HCT116 (cell line): ENCODE measurements at regions not wholly inside any gene's neighbourhood (a gene's known extent, or its start where the extent isn't known, plus 50 kb on each side); places are given as distances from the start of the nearest gene placed in this dataset.

Experiments
- EZH2 ChIP-seq: fragments of 200-600 bp; sonication (generic); IDR thresholded peaks from 2 replicates; pipeline ENCODE4 v1.6.1; 2017; ENCODE audit warnings: antibody characterized with exemption, mixed run types
- EZH2phosphoT487 ChIP-seq: fragments of 200-600 bp; IDR thresholded peaks from 2 replicates; pipeline ENCODE4 v1.6.1; 2018; ENCODE audit warnings: antibody characterized with exemption, borderline replicate concordance
- FOSL1 ChIP-seq: IDR thresholded peaks from 2 replicates; pipeline ENCODE4 v1.6.1; 2012; ENCODE audit warnings: low read depth
- POLR2A ChIP-seq: IDR thresholded peaks from 2 replicates; pipeline ENCODE4 v1.7.0; 2011; ENCODE audit warnings: borderline replicate concordance; ENCODE audit not compliant: insufficient read depth, insufficient read length; ENCODE audit errors: extremely low read depth
- POLR2AphosphoS5 ChIP-seq: IDR thresholded peaks from 2 replicates; pipeline ENCODE4 v1.6.1; 2011; ENCODE audit warnings: mild to moderate bottlenecking, low read depth, low read length, moderate library complexity
- RAD21 ChIP-seq: IDR thresholded peaks from 2 replicates; pipeline ENCODE4 v1.6.1; 2012; ENCODE audit warnings: low read depth, mild to moderate bottlenecking
- YY1 ChIP-seq: IDR thresholded peaks from 2 replicates; pipeline ENCODE4 v1.6.1; 2011; ENCODE audit warnings: low read length, low read depth, moderate library complexity, mild to moderate bottlenecking; ENCODE audit not compliant: insufficient replicate concordance; ENCODE audit errors: extremely low read depth
- TF ChIP-seq, protein P1 (sequence below), 3 experiments: fragments of 200-600 bp in 1 of 3; sonication (generic) in 1 of 3; IDR thresholded peaks in 2 of 3; conservative IDR thresholded peaks in 1 of 3; 2 replicates each; pipeline ENCODE4 v1.5.1; 2012 to 2017; ENCODE audit warnings: low read depth in 2 of 3, low read length in 2 of 3, antibody characterized with exemption in 1 of 3, borderline replicate concordance in 1 of 3, control low read depth in 1 of 3, mild to moderate bottlenecking in 1 of 3, mixed read lengths in 1 of 3, mixed run types in 1 of 3, moderate library complexity in 1 of 3; ENCODE audit not compliant: insufficient read depth in 1 of 3
- TF ChIP-seq, protein P2 (sequence below): IDR thresholded peaks from 2 replicates; pipeline ENCODE4 v1.6.1; 2011; ENCODE audit warnings: mild to moderate bottlenecking, low read length, moderate library complexity; ENCODE audit not compliant: insufficient replicate concordance; ENCODE audit errors: extremely low read depth

DNA sequence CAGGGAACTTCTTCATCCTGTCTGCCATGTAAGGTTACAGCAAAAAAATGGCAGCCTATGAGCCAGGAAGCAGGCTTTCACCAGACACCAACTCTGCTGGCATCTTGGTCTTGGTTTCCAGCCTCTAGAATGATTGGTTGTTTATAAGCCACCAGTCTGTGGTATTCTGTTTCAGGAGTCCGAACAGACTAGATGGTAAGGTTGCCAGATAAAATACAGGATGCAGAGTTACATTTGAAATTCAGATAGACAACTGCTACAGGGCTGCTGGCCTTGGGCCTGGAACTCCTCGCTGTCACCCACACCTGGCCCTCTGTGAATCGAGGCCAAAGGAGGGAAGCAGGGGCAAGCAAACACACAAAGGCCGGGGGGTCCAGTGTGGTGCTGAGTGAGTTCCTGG, 478.8 kb upstream of the CCL2 start:
- TF ChIP-seq, protein P1, sequence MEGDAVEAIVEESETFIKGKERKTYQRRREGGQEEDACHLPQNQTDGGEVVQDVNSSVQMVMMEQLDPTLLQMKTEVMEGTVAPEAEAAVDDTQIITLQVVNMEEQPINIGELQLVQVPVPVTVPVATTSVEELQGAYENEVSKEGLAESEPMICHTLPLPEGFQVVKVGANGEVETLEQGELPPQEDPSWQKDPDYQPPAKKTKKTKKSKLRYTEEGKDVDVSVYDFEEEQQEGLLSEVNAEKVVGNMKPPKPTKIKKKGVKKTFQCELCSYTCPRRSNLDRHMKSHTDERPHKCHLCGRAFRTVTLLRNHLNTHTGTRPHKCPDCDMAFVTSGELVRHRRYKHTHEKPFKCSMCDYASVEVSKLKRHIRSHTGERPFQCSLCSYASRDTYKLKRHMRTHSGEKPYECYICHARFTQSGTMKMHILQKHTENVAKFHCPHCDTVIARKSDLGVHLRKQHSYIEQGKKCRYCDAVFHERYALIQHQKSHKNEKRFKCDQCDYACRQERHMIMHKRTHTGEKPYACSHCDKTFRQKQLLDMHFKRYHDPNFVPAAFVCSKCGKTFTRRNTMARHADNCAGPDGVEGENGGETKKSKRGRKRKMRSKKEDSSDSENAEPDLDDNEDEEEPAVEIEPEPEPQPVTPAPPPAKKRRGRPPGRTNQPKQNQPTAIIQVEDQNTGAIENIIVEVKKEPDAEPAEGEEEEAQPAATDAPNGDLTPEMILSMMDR (IDR thresholded peaks at IDR 0.05 in 2 of 3, conservative IDR thresholded peaks at IDR 0.05 in 1 of 3; ENCODE audit: borderline replicate concordance in 1 of 3, insufficient read depth in 1 of 3, low read depth in 2 of 3, low read length in 2 of 3) = no peak
- TF ChIP-seq YY1 = no peak
- TF ChIP-seq FOSL1 = no peak
- TF ChIP-seq POLR2A = no peak
- TF ChIP-seq EZH2 = no peak
- TF ChIP-seq RAD21 = no peak
- no peak for TF ChIP-seq POLR2AphosphoS5
- TF ChIP-seq, protein P2, sequence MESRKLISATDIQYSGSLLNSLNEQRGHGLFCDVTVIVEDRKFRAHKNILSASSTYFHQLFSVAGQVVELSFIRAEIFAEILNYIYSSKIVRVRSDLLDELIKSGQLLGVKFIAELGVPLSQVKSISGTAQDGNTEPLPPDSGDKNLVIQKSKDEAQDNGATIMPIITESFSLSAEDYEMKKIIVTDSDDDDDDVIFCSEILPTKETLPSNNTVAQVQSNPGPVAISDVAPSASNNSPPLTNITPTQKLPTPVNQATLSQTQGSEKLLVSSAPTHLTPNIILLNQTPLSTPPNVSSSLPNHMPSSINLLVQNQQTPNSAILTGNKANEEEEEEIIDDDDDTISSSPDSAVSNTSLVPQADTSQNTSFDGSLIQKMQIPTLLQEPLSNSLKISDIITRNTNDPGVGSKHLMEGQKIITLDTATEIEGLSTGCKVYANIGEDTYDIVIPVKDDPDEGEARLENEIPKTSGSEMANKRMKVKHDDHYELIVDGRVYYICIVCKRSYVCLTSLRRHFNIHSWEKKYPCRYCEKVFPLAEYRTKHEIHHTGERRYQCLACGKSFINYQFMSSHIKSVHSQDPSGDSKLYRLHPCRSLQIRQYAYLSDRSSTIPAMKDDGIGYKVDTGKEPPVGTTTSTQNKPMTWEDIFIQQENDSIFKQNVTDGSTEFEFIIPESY = no peak
- no peak for TF ChIP-seq EZH2phosphoT487
